LHCN-M2 (cell line): ENCODE measurements at regions not wholly inside any gene's neighbourhood (a gene's known extent, or its start where the extent isn't known, plus 50 kb on each side); places are given as distances from the start of the nearest gene placed in this dataset.

Experiments used
- DNase-seq: peaks from one replicate; pipeline ENCODE4 v3.0.0-alpha.2; 2012; ENCODE audit warnings: low read depth

GRCh38 chr14:89533136-89533535 is 116.1 kb upstream of the FOXN3 start:
- no peak for DNase-seq

DNA sequence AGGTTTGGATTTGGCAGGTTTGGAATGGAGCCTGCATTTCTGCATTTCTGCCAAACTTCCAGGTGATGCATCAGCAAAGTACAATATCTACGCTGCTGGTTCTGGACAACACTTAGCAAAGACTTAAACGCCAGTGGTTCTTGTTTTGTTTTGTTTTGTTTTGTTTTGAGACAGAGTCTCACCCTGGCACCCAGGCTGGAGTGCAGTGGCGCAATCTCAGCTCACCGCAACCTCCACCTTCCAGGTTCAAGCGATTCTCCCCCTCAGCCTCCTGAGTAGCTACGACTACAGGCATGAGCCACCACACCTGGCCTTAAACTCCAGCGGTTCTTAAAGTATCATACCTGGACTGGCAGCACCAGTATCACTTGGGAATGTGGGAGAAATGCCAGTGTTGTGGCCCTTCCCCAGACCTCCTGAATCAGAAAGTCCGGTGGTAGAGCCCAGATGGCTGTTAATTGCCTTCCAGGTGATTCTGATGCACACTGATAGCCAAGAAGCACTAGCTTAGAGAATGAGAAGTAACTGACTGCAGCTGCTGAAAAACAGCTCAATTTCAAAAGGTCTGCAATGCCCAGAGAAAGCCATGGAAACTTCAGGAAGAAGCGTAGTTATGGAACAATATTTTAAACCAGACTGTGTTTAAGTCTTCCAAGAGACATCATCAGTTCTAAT is 114.8 kb upstream of the FOXN3 start:
- DNase-seq: no peak

- DNase-seq: no peak
Observed at GRCh38 chr14:89524990-89525667, 108.1 kb upstream of the FOXN3 start.

DNA sequence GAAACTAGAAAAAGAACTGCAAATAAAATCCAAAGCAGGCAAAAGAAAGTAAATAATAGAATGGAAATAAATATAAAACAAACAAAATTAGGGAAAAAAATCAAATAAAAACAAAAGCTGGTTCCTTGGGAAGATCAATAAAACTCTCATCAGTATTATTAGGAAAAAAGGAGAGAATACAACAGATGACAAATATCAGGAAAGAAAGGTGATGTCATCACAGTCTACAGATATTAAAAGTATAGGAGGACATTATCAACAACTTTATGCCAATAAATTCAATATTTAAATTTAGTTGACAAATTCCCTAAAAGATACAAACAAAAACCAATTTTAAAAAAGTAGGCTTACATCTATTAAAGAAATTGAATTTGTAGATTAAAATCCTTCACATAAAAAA is 107.4 kb upstream of the FOXN3 start:
- DNase-seq: no peak

DNA sequence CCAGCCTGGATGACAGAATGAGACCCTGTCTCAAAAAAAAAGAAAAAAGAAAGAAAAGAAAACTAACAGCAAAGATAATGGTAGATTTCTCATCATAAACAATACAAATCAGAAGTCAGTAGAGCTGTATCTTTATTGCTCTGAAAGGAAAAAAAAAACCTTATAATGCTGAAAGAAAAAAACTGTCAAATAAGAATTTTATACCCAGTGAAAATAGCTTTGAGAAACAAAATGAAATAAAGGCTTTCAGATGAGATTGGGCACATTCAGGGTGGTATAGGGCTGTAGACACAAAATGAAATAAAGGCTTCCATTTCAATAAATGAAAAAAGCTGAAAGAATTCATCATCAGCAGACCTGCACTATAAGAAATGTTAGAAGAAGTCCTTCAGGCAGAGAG is 105.0 kb upstream of the FOXN3 start:
- DNase-seq: no peak

DNA sequence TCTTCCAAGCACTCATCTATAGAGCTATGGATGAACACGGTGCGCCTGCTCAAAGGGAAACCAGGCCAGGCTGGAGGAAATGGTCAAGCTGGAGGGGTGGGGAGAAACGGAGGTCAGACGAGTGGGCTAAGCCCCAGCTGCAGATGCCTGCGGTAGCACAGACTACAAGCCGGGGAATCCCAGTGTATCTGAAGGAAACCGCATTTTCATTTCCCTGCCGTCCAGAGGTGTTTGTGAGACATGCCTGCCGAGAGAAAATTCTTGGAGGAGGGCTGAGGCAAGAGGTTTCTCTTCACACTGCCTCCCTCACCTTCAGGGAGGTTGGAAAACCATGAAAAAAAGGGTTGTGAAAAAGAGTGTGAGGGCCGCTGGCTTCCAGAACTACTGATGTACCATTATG is 102.0 kb upstream of the FOXN3 start:
- no peak for DNase-seq

- DNase-seq: no peak
Observed at GRCh38 chr14:89516173-89516572, 99.1 kb upstream of the FOXN3 start.

DNA sequence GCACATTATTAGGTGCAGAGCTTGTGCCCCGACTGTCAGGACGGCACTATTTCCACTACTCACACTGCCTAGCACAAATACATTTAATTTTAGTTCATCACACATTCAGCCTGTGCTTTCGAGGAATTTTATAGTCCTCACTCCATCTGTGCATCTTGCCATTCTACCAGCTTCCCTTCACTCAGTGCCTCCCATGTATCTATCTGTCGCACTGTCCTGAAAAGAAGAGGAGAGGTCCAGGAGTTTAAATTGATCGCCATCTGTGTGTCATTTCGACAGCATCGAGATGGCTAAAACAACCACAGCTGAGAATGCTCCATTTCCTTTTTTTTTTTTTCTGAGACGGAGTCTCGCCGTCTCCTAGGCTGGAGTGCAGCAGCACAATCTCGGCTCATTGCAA is 97.6 kb upstream of the FOXN3 start:
- DNase-seq: no peak

- peak; percentile 50 for DNase-seq
Observed at GRCh38 chr14:89509891-89510290, 92.9 kb upstream of the FOXN3 start.

DNA sequence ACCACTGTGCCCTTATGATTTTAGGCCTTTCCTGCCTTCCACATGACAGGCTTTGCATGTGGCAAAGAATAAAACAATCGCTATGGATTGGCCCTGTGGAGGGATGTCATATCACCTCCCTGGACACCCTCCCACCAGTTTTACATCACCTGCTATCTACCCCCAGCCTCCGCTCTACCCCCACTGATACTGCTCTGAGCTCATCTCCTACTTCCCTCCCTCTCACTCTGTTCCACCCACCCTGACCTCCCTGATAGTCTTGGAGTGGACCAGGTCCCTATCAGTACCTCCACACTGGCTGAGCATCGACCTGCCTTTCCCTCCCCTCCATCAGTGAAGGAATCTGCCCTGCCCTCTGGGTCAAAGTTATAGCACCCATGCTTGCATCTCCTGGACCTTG is 91.8 kb upstream of the FOXN3 start:
- no peak for DNase-seq

DNA sequence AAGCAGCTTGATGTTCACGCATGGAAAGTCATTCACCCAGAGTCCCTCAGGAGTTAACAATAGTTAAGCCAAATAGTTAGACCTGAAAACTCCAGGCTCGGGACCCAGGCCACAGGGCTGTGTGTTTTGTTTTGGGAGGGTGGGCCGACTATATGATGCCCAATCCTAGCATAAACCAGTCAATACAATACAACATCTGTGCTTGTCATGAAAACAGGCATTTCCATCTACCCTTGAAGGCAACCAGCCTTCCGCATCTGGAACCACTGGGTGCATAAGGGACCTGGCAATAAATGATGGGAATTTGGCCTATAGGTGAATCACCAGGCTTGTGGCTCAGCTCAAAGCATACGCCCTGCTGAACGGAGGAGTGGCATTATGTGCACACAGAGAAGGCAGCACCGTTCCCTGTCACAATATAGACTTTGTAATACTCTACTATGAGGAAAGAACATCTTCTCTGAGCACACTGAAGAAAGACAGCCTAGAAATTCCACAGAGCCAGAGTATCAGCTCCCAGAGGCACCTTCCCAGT is 91.0 kb upstream of the FOXN3 start:
- peak; percentile 31 for DNase-seq

DNA sequence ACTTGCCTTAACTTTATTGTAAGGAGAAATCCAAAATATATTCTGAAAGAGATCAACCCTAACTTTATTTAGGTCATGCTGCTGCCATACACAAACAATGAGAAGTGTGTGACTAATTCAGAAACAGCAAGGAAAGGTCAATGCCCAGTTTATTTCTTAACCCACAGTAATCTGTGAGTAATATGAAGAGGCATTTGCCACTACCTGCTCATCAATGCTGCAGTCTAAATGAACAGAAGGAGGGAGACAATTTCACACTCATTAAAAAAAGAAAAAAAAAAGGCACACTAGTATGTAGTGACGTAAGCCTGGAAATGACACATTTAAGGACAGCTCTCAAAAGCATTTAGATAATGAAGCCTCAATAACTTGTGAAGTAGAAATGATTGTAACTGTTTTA is 90.5 kb upstream of the FOXN3 start:
- peak; percentile 80 for DNase-seq

- DNase-seq: peak; percentile 13
Observed at GRCh38 chr14:89506891-89507452, 89.9 kb upstream of the FOXN3 start.

- DNase-seq: peak; percentile 94
Observed at GRCh38 chr14:89504602-89505313, 87.7 kb upstream of the FOXN3 start.

DNA sequence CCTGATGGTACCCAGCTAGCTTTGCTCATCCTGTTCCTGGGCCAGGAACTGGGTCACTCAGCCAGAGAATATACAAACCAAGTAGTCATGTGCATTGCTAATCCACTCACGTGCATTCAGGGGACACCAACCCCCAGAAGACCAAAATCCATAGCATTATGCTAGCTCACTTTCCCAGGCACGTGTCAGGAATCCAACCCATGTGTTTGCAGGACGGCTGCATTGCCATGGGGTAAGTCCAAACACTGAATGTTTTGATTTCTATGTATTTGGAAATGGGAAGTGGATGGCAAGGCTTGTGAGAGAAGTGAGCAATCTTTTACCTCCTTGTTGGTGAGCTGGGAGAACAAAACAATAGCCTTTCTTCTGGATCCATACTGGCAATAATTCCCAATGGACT is 87.1 kb upstream of the FOXN3 start:
- DNase-seq: peak; percentile 7

DNA sequence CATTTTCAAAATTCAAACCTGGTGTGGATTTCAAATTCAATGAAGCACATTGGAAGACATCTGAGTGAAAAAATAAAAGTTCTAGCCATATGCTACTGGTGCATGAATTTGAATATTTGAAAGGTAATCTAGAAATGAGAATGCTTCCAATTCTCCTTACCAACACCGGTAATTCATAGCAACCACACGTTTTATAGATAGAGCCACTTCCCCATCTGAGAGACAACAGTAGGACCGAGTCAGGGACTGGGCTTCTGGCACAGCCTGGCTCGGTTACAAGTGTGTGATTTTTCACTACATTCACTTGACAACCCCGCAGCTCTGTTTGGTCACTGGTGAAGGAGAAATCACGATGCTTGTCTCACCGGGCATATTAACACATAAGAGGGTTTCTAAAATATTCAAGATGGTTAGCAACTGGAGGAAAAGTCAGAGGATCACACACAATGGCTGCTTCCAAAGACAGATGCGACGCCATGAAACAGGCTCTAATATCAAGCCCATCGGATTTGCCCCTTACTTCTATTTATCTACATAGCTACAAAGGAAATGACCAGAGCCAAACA is 86.5 kb upstream of the FOXN3 start:
- no peak for DNase-seq

- DNase-seq: no peak
Observed at GRCh38 chr14:89502966-89503365, 85.9 kb upstream of the FOXN3 start.

DNA sequence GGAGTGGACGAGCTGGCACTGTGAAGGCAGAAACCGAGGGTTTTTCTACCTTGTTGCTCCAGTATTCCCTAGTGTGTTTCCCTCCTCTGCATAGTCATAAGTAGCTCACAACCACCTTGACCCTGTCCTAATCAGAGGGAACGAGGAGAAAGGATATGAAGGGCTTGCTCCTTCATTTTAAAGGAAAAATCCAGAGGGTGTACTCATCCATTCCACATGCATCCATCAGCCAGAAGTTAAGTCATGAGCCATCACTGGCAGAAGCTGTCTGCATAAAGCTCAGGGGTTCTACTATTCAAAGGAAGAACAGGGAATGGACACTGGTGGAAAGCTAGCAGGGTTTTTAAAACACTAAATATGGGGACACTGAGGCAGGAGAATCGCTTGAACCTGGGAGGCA is 84.3 kb upstream of the FOXN3 start:
- DNase-seq: no peak

- DNase-seq: no peak
Observed at GRCh38 chr14:89500303-89500702, 83.3 kb upstream of the FOXN3 start.

- DNase-seq: no peak
Observed at GRCh38 chr14:89498878-89499277, 81.8 kb upstream of the FOXN3 start.

- DNase-seq: no peak
Observed at GRCh38 chr14:89495718-89496117, 78.7 kb upstream of the FOXN3 start.
